GM19463 (cell line): ENCODE measurements at regions not wholly inside any gene's neighbourhood (a gene's known extent, or its start where the extent isn't known, plus 50 kb on each side); places are given as distances from the start of the nearest gene placed in this dataset.

Source experiments
- ATAC-seq: cut with Tn5 transposase; IDR thresholded peaks from one replicate; pipeline ENCODE4 v1.9.1; 2021; ENCODE audit warnings: mild to moderate bottlenecking, moderate library complexity; ENCODE audit not compliant: unreplicated experiment

- no peak for ATAC-seq
Measured at GRCh38 chr11:92527467-92527866, 302.8 kb downstream of the FAT3 start.

- ATAC-seq: no peak
Measured at GRCh38 chr11:92528001-92528400, 303.4 kb downstream of the FAT3 start.

- no peak for ATAC-seq
Measured at GRCh38 chr11:92531065-92531739, 306.6 kb downstream of the FAT3 start.

- no peak for ATAC-seq
Measured at GRCh38 chr11:92533657-92534335, 309.2 kb downstream of the FAT3 start.

- ATAC-seq: no peak
Measured at GRCh38 chr11:92536883-92537282, 312.3 kb downstream of the FAT3 start.

GRCh38 chr11:92540096-92540495, 315.5 kb downstream of the FAT3 start:
- ATAC-seq: no peak

GRCh38 chr11:92545906-92546471, 321.4 kb downstream of the FAT3 start:
- ATAC-seq: no peak

- no peak for ATAC-seq
Measured at GRCh38 chr11:92546603-92547002, 322.0 kb downstream of the FAT3 start.

- ATAC-seq: no peak
Measured at GRCh38 chr11:92550411-92550810, 325.8 kb downstream of the FAT3 start.

GRCh38 chr11:92550871-92551270, 326.3 kb downstream of the FAT3 start:
- ATAC-seq: no peak

- no peak for ATAC-seq
Measured at GRCh38 chr11:92552942-92553341, 328.3 kb downstream of the FAT3 start.

- no peak for ATAC-seq
Measured at GRCh38 chr11:92554688-92555087, 330.1 kb downstream of the FAT3 start.

- ATAC-seq: no peak
Measured at GRCh38 chr11:92556431-92556830, 331.8 kb downstream of the FAT3 start.

GRCh38 chr11:92557879-92558278, 333.3 kb downstream of the FAT3 start:
- no peak for ATAC-seq

GRCh38 chr11:92558323-92558722, 333.7 kb downstream of the FAT3 start:
- no peak for ATAC-seq

GRCh38 chr11:92569726-92570125, 345.1 kb downstream of the FAT3 start:
- ATAC-seq: no peak

GRCh38 chr11:92572559-92572958, 347.9 kb downstream of the FAT3 start:
- no peak for ATAC-seq

GRCh38 chr11:92576315-92576714, 351.7 kb downstream of the FAT3 start:
- no peak for ATAC-seq

- no peak for ATAC-seq
Measured at GRCh38 chr11:92580908-92581307, 356.3 kb downstream of the FAT3 start.

GRCh38 chr11:92588393-92588792, 363.8 kb downstream of the FAT3 start:
- ATAC-seq: no peak

- no peak for ATAC-seq
Measured at GRCh38 chr11:92589512-92589911, 364.9 kb downstream of the FAT3 start.

- no peak for ATAC-seq
Measured at GRCh38 chr11:92591521-92591920, 366.9 kb downstream of the FAT3 start.
